Chondrocyte (in vitro differentiated cells): ENCODE measurements at regions not wholly inside any gene's neighbourhood (a gene's known extent, or its start where the extent isn't known, plus 50 kb on each side); places are given as distances from the start of the nearest gene placed in this dataset. TPM values are rescaled to one million over a fixed set of nuclear protein-coding genes. Genes with fewer than 3 reads are reported as not detected.

ENCODE experiments used
- DNase-seq: peaks from one replicate; pipeline ENCODE4 v3.0.0; 2021; ENCODE audit warnings: mixed read lengths, low spot score
- H3K27ac Mint-ChIP-seq: one replicate; pipeline ENCODE4 v1.8.0; 2021; ENCODE audit warnings: mild to moderate bottlenecking, moderate library complexity, mixed read lengths; ENCODE audit not compliant: unreplicated experiment
- H3K27me3 Mint-ChIP-seq: 2 replicates; pipeline ENCODE4 v1.8.0; 2021; ENCODE audit warnings: low read depth, mixed read lengths
- H3K36me3 Mint-ChIP-seq: 2 replicates; pipeline ENCODE4 v1.8.0; 2021; ENCODE audit warnings: low read depth, mixed read lengths
- H3K4me1 Mint-ChIP-seq: 2 replicates; pipeline ENCODE4 v1.8.0; 2021; ENCODE audit warnings: low read depth, mild to moderate bottlenecking, mixed read lengths
- H3K4me3 Mint-ChIP-seq: one replicate; pipeline ENCODE4 v1.8.0; 2021; ENCODE audit warnings: mild to moderate bottlenecking, moderate library complexity, mixed read lengths; ENCODE audit not compliant: unreplicated experiment
- H3K9me3 Mint-ChIP-seq: 2 replicates; pipeline ENCODE4 v1.8.0; 2021; ENCODE audit warnings: low read depth, mixed read lengths
- microRNA-seq: library from miRNA; unstranded; fragments of <30 nt; microRNA quantifications from one replicate; pipeline ENCODE4 v1.2.0, GENCODE V29; 2020; ENCODE audit warnings: borderline number of aligned reads
- TF ChIP-seq, protein P1 (sequence below): fragments of 200-600 bp; sonication (generic); IDR thresholded peaks from 2 replicates; pipeline ENCODE4 v1.5.0; 2021; ENCODE audit warnings: antibody characterized with exemption, mild to moderate bottlenecking, moderate library complexity

DNA sequence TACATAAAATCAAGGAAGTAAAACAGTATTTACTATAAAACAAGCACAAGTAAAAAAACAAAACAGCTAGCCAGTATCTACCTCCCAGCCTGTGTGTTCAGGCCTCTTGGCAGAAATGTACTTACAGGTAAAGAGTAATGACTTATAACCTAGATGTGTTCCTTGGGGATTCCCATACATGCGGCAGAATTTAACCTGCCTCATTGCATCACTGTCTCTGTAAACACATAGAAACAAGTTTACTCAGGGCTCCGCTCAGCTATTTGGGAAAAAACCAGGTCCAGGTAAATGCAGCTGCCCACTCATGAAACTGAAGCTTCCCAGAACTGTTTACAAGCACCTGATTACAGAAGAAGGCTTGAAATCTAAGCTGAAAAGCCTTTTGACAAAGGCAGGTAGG lies 50.7 kb upstream of the SERP2 start:
- Mint-ChIP-seq H3K4me1 (peaks cover 17% of the 10 kb centered on the region), H3K36me3 (no peaks in the 10 kb centered on the region), H3K4me3 (no peak overlapping the region), H3K27ac (no peak overlapping the region), H3K27me3 (no peaks in the 10 kb centered on the region), H3K9me3 (peaks cover 7% of the 10 kb centered on the region)
- DNase-seq, result no peak
- TF ChIP-seq, protein P1, sequence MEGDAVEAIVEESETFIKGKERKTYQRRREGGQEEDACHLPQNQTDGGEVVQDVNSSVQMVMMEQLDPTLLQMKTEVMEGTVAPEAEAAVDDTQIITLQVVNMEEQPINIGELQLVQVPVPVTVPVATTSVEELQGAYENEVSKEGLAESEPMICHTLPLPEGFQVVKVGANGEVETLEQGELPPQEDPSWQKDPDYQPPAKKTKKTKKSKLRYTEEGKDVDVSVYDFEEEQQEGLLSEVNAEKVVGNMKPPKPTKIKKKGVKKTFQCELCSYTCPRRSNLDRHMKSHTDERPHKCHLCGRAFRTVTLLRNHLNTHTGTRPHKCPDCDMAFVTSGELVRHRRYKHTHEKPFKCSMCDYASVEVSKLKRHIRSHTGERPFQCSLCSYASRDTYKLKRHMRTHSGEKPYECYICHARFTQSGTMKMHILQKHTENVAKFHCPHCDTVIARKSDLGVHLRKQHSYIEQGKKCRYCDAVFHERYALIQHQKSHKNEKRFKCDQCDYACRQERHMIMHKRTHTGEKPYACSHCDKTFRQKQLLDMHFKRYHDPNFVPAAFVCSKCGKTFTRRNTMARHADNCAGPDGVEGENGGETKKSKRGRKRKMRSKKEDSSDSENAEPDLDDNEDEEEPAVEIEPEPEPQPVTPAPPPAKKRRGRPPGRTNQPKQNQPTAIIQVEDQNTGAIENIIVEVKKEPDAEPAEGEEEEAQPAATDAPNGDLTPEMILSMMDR, result no peak

DNA sequence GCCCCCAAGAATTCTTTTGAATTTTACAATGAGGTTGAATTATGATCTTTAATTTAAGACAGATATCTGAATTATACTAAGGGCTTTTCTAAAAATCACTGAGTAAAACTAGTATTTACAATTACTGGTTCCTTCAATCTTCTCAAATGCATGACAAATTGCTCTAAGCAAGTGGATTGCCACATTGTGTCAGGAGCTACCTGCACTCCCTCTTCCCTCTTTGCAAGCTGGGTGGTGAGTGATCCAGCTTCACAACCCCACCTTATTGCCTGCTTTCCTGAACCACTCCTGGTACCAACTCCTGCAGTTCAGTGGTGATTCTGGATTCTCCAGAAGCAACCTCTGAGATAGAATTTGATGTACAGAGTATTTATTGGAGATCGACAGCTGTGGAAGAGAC lies 49.9 kb upstream of the SERP2 start:
- TF ChIP-seq, protein P1, result no peak
- Mint-ChIP-seq H3K27ac (no peak overlapping the region), H3K4me3 (no peak overlapping the region), H3K36me3 (no peaks in the 10 kb centered on the region), H3K9me3 (peaks cover 8% of the 10 kb centered on the region), H3K27me3 (no peaks in the 10 kb centered on the region), H3K4me1 (peaks cover 12% of the 10 kb centered on the region)
- no peak for DNase-seq

Small RNAs in the stretch of these regions (microRNA-seq; reads per million reads assigned to microRNA genes)
- gene MIR8079, result not detected
